SU-DHL-6 (cell line): ENCODE measurements at regions not wholly inside any gene's neighbourhood (a gene's known extent, or its start where the extent isn't known, plus 50 kb on each side); places are given as distances from the start of the nearest gene placed in this dataset.

Experiments used
- CTCF ChIP-seq: fragments of 200-600 bp; sonication (generic); IDR thresholded peaks from one replicate; pipeline ENCODE4 v1.5.1; 2017; ENCODE audit warnings: antibody characterized with exemption, mild to moderate bottlenecking, low read length, moderate library complexity; ENCODE audit not compliant: insufficient read depth, poor library complexity, severe bottlenecking
- EZH2phosphoT487 ChIP-seq: fragments of 200-600 bp; sonication (generic), shearing (Covaris generic); conservative IDR thresholded peaks from 2 replicates; pipeline ENCODE4 v1.6.1; 2018; ENCODE audit warnings: mild to moderate bottlenecking, antibody characterized with exemption, low read length, moderate library complexity, mixed read lengths

- no peak for TF ChIP-seq CTCF
- TF ChIP-seq EZH2phosphoT487 = no peak
These were observed 201.5 kb downstream of the S1PR1 start for GRCh38 chr1:101438359-101438758.
